Activated CD8-positive, alpha-beta T cell treated with anti-CD3 and anti-CD28 coated beads for 36 hours (primary cell): ENCODE measurements at regions not wholly inside any gene's neighbourhood (a gene's known extent, or its start where the extent isn't known, plus 50 kb on each side); places are given as distances from the start of the nearest gene placed in this dataset.

Experiments
- ATAC-seq: fragments of 200-7000 bp; cut with Tn5 transposase; one replicate; pipeline ENCODE4 v1.10.0; 2021; ENCODE audit warnings: mild to moderate bottlenecking, moderate library complexity
- CTCF ChIA-PET: fragments of 350-600 bp; sonication (Branson Sonifier 250); formaldehyde crosslinking; loops from one replicate; lab custom pipeline; 2021; ENCODE audit warnings: antibody characterized with exemption; lab: Charles Lee
- POLR2A ChIA-PET: fragments of 350-600 bp; sonication (Branson Sonifier 250); formaldehyde crosslinking; loops from one replicate; lab custom pipeline; 2021; ENCODE audit warnings: antibody characterized with exemption; lab: Charles Lee
- DNase-seq: peaks from one replicate; pipeline ENCODE4 v3.0.0-alpha.2; 2020
- H3K27ac Mint-ChIP-seq: one replicate; pipeline ENCODE4 v1.8.0; 2021; ENCODE audit warnings: mild to moderate bottlenecking, mixed read lengths
- H3K27me3 Mint-ChIP-seq: one replicate; pipeline ENCODE4 v1.8.0; 2021; ENCODE audit warnings: mixed read lengths
- H3K36me3 Mint-ChIP-seq: one replicate; pipeline ENCODE4 v1.8.0; 2021; ENCODE audit warnings: low read depth, mixed read lengths
- H3K4me1 Mint-ChIP-seq: one replicate; pipeline ENCODE4 v1.8.0; 2021; ENCODE audit warnings: low read depth, mixed read lengths
- H3K4me3 Mint-ChIP-seq: one replicate; pipeline ENCODE4 v1.8.0; 2021; ENCODE audit warnings: mild to moderate bottlenecking, moderate library complexity, mixed read lengths
- H3K9me3 Mint-ChIP-seq: one replicate; pipeline ENCODE4 v1.8.0; 2021; ENCODE audit warnings: mixed read lengths
- intact Hi-C: fragments of 100-400 bp; cut with micrococcal nuclease; formaldehyde crosslinking; loops from one replicate; pipeline ENCODE4 v1.10.0; 2022
- TF ChIP-seq, protein P1 (sequence below): fragments of 200-600 bp; IDR thresholded peaks from one replicate; pipeline ENCODE4 v1.8.0; 2022; ENCODE audit warnings: antibody characterized with exemption, mild to moderate bottlenecking

DNA sequence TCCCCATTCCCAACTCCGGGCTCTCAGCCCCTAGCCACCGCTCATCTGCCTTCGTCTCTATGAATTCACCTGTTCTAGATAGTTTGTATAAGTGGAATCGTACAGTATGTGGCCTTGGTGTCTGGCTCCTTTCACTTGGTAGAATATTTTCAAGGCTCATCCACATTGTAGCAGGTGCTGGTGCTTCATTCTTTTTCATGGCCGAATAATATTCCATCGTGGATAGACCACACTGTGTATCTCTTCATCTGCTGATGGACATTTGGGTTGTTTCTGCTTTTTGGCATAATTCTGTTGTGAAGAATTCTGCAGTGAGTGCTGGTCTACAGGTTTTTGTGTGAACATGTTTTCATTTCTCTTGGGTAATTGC lies 324.2 kb downstream of the SEC14L1 start:
- peak overlapping the region; percentile 89 for H3K27ac Mint-ChIP-seq
- peaks cover 79% of the 10 kb centered on the region for H3K36me3 Mint-ChIP-seq
- H3K4me3 Mint-ChIP-seq, result peak overlapping the region; percentile 60
- CTCF ChIA-PET, result interaction anchor here (0.9 to 2.3 kb wide), 3 partner anchors 9 to 64 kb away, joined by 3 to 11 read pairs (median 7); no protein-coding TSS in a partner anchor
- POLR2A ChIA-PET, result interaction anchor here (1.5 to 16.3 kb wide), 6 partner anchors 10 to 65 kb away, joined by 4 to 410 read pairs (median 8); no protein-coding TSS in a partner anchor
- DNase-seq, result no peak
- intact Hi-C loops, result loop anchor here (5.0 kb wide), 1 partner anchor 133 kb away; no protein-coding TSS in a partner anchor
- TF ChIP-seq, protein P1, sequence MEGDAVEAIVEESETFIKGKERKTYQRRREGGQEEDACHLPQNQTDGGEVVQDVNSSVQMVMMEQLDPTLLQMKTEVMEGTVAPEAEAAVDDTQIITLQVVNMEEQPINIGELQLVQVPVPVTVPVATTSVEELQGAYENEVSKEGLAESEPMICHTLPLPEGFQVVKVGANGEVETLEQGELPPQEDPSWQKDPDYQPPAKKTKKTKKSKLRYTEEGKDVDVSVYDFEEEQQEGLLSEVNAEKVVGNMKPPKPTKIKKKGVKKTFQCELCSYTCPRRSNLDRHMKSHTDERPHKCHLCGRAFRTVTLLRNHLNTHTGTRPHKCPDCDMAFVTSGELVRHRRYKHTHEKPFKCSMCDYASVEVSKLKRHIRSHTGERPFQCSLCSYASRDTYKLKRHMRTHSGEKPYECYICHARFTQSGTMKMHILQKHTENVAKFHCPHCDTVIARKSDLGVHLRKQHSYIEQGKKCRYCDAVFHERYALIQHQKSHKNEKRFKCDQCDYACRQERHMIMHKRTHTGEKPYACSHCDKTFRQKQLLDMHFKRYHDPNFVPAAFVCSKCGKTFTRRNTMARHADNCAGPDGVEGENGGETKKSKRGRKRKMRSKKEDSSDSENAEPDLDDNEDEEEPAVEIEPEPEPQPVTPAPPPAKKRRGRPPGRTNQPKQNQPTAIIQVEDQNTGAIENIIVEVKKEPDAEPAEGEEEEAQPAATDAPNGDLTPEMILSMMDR, result no peak
- peaks cover 78% of the 10 kb centered on the region for H3K4me1 Mint-ChIP-seq
- no peak for ATAC-seq
- H3K27me3 Mint-ChIP-seq, result no peaks in the 10 kb centered on the region
- H3K9me3 Mint-ChIP-seq, result peaks cover 1% of the 10 kb centered on the region

DNA sequence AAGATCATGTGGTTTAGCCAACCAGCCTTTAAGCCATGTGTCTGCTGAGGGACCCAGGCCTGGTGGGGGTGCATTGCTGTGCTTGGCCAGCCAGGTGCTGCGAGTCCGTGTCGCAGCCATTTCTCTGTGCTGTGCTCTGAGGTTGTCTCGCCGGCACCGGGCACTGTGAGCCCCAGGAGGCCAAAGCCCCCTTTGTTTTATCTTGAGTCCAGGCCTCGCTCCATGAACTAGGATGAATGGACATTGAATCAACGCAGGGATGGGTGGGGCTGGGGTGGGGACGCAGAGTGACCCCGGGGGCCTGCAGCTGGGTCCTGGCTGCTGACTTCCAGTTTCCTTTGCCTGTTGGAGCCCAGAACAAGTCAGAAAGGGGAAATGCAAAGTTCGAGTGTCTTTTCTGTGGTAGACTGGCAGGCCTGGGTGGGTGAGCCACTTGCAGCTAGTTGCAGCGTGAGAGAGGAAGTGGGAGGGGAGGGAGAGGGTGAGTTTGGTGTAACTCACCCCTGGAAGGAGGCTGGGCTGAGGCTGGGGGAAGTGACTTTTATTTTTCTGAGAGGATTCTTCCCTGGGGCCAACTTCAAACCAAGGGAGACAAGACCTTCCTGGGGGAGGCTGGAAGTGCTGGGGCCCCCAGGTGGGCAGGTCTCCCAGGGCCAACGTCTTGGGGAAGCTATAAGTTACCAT lies 324.7 kb downstream of the SEC14L1 start:
- ChIA-PET CTCF (interaction anchor here (0.7 to 2.3 kb wide), 4 partner anchors 9 to 65 kb away, joined by 3 to 11 read pairs (median 5); no protein-coding TSS in a partner anchor), POLR2A (interaction anchor here (1.0 to 2.0 kb wide), 7 partner anchors 9 to 65 kb away, joined by 4 to 18 read pairs (median 7); no protein-coding TSS in a partner anchor)
- peak overlapping the region; percentile 89 for H3K27ac Mint-ChIP-seq
- peaks cover 1% of the 10 kb centered on the region for H3K9me3 Mint-ChIP-seq
- peak; percentile 81 for ATAC-seq
- no peaks in the 10 kb centered on the region for H3K27me3 Mint-ChIP-seq
- H3K4me1 Mint-ChIP-seq, result peaks cover 82% of the 10 kb centered on the region
- intact Hi-C loops, result no loop called here
- H3K4me3 Mint-ChIP-seq, result peak overlapping the region; percentile 60
- peak; percentile 91 for DNase-seq
- TF ChIP-seq, protein P1, result no peak
- peaks cover 82% of the 10 kb centered on the region for H3K36me3 Mint-ChIP-seq

DNA sequence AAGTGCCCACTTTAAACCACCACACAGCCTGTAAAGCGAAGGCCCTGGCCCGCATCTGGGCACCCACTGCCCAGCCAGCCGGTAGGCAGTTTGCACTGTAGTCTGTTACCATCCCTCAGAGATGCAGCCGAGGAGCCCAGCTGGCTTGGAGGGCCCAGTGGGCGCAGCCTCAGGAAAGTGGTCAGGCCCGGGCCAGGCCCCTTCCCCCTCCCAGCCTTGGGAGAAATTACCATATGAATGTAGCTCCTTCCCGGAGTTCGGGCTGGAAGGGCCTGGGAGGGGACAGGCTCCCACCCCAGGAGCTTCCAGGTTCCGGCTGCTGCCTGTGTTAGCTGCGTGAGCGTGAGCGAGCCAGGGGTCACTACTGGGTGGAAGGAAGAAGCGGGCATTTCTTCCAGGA lies 325.4 kb downstream of the SEC14L1 start:
- TF ChIP-seq, protein P1, result no peak
- Mint-ChIP-seq H3K4me1 (peaks cover 83% of the 10 kb centered on the region), H3K27ac (peak overlapping the region; percentile 89), H3K36me3 (peaks cover 89% of the 10 kb centered on the region), H3K4me3 (peak overlapping the region; percentile 60), H3K9me3 (peaks cover 1% of the 10 kb centered on the region), H3K27me3 (no peaks in the 10 kb centered on the region)
- ChIA-PET CTCF (interaction anchor here (1.4 to 2.3 kb wide), 2 partner anchors 36 to 65 kb away, joined by 7 to 11 read pairs; no protein-coding TSS in a partner anchor), POLR2A (interaction anchor here (0.6 to 2.0 kb wide), 9 partner anchors 9 to 66 kb away, joined by 3 to 18 read pairs (median 6); no protein-coding TSS in a partner anchor)
- no peak for DNase-seq
- ATAC-seq, result peak; percentile 2
- intact Hi-C loops, result no loop called here

DNA sequence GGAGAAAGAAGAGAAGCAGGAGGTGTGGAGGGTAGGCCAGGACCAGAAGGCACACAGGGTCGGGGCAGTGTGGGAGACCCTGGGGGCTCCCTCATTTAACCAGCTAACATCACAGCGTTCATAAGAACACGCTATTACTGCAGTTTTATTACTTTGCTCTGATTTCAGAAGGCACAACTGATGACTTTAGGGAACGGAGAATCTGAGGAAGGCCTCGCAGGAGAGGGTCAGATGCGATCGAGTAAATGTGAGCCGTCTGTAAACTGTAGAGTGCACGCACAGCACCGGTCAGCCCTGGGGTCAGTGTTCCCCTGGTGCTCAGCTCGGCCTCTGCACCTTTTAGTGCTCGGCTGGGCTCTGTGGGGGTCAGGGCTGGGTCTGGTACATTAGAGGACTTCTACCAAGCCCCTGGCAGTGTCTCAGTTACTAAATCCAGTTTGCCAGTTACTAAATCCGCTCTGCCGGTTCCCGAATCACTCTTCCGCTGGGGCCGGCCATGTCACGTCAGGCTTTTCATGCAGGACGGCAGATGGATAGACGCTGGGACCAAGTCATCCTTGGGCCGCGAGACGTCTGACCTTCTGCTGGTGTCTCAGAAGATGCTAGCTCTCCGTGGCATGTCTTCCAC lies 325.9 kb downstream of the SEC14L1 start:
- ATAC-seq (no peak), DNase-seq (no peak)
- ChIA-PET POLR2A (interaction anchor here (0.6 to 2.0 kb wide), 8 partner anchors 8 to 66 kb away, joined by 3 to 18 read pairs (median 6); no protein-coding TSS in a partner anchor), CTCF (interaction anchor here (2.3 kb wide), 1 partner anchor 37 kb away, joined by 11 read pairs; no protein-coding TSS in a partner anchor)
- Mint-ChIP-seq H3K4me3 (peak overlapping the region; percentile 15), H3K4me1 (peaks cover 83% of the 10 kb centered on the region), H3K9me3 (peaks cover 1% of the 10 kb centered on the region), H3K27ac (peak overlapping the region; percentile 89), H3K36me3 (peaks cover 89% of the 10 kb centered on the region), H3K27me3 (no peaks in the 10 kb centered on the region)
- intact Hi-C loops, result no loop called here
- TF ChIP-seq, protein P1, result no peak
